IPS-18a (cell line): ENCODE measurements at regions not wholly inside any gene's neighbourhood (a gene's known extent, or its start where the extent isn't known, plus 50 kb on each side); places are given as distances from the start of the nearest gene placed in this dataset.

Experiments
- H3K27ac ChIP-seq: one replicate; pipeline ENCODE4 v1.5.1; 2013; ENCODE audit warnings: low read length
- H3K27me3 ChIP-seq: one replicate; pipeline ENCODE4 v1.6.1; 2013; ENCODE audit warnings: mild to moderate bottlenecking, low read length; ENCODE audit not compliant: control insufficient read depth, insufficient read depth
- H3K36me3 ChIP-seq: one replicate; pipeline ENCODE4 v1.6.1; 2013; ENCODE audit warnings: low read depth, low read length; ENCODE audit not compliant: control insufficient read depth
- H3K4me1 ChIP-seq: one replicate; pipeline ENCODE4 v1.6.1; 2013; ENCODE audit warnings: low read depth, low read length; ENCODE audit not compliant: control insufficient read depth
- H3K4me3 ChIP-seq: one replicate; pipeline ENCODE4 v1.5.1; 2013; ENCODE audit warnings: low read length
- H3K9ac ChIP-seq: one replicate; pipeline ENCODE4 v1.6.1; 2013; ENCODE audit warnings: mild to moderate bottlenecking, low read length, moderate library complexity
- H3K9me3 ChIP-seq: one replicate; pipeline ENCODE4 v1.6.1; 2013; ENCODE audit warnings: low read depth, low read length; ENCODE audit not compliant: control insufficient read depth

DNA sequence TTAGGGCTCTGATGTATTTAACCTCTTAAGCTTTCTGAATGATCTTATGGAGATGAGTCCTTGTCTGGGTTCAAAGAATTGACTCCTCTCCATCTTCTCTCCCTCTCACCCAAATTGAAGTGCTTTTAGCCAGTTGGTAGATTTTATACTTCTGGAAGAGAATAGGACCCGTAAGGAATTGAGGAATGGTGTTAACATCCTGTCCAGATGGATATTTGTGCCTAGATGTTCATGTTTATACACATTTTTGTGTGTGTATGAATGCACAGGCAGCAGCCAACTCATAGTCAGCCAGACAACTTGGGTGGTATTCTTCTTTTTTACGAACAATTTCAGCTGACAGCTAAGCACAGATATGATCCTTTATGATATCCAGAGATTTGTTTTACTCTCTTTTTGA is 449.6 kb upstream of the RGS6 start:
- H3K27me3 ChIP-seq, result no peaks in the 10 kb centered on the region
- no peak overlapping the region for H3K4me3 ChIP-seq
- H3K9me3 ChIP-seq, result no peaks in the 10 kb centered on the region
- no peak overlapping the region for H3K9ac ChIP-seq
- peaks cover 20% of the 10 kb centered on the region for H3K4me1 ChIP-seq
- no peak overlapping the region for H3K27ac ChIP-seq
- H3K36me3 ChIP-seq, result no peaks in the 10 kb centered on the region

GRCh38 chr14:71483154-71483553 is 449.1 kb upstream of the RGS6 start:
- Histone ChIP-seq H3K4me1 (peaks cover 20% of the 10 kb centered on the region), H3K27me3 (no peaks in the 10 kb centered on the region), H3K36me3 (no peaks in the 10 kb centered on the region), H3K27ac (no peak overlapping the region), H3K9me3 (no peaks in the 10 kb centered on the region), H3K9ac (no peak overlapping the region), H3K4me3 (no peak overlapping the region)

DNA sequence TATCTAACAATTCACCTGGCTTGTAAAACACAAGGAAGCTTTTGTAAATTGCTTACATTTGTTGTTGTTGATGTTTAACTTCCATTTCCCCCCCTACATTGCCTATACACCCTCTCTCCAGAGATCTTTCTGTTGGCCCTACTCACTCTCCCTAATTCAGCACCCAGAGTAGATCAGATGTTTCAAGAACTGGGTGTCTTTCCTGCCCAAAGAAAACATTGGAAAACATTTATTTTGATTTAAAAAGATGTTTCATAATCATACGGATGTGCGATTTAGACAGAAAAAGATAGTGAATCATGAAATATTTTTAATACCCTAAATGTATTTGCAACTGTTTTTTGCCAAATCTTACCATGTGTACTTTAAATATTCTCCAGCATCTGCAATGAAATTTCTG is 446.4 kb upstream of the RGS6 start:
- H3K27me3 ChIP-seq, result no peaks in the 10 kb centered on the region
- H3K9ac ChIP-seq, result no peak overlapping the region
- peaks cover 26% of the 10 kb centered on the region for H3K4me1 ChIP-seq

DNA sequence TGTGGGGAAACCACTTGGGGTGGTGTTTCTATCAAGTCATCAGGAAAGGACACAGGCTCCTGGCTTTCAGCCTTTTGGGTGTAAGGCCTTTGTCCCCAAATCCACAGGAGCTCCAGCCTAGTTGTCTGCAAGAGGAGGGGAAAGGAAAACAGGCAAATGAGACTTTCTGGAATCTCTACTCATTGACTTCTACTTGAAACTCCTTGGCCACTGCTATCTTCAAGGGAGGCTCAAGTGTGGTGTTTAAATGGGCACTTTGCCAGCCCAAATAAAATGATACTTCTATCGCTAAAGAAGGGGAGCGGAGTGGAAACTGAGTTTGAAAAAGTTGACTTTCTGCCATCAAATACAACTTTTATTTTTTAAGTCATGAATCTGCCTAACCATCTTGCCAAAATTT is 445.9 kb upstream of the RGS6 start:
- Histone ChIP-seq H3K27ac (no peak overlapping the region), H3K4me1 (peaks cover 21% of the 10 kb centered on the region), H3K4me3 (no peak overlapping the region), H3K36me3 (no peaks in the 10 kb centered on the region), H3K9ac (no peak overlapping the region), H3K9me3 (no peaks in the 10 kb centered on the region), H3K27me3 (no peaks in the 10 kb centered on the region)

More for the DNA sequence above, 446.4 kb upstream of the RGS6 start:
- no peak overlapping the region for H3K27ac ChIP-seq
- no peaks in the 10 kb centered on the region for H3K9me3 ChIP-seq
- no peaks in the 10 kb centered on the region for H3K36me3 ChIP-seq
- no peak overlapping the region for H3K4me3 ChIP-seq

DNA sequence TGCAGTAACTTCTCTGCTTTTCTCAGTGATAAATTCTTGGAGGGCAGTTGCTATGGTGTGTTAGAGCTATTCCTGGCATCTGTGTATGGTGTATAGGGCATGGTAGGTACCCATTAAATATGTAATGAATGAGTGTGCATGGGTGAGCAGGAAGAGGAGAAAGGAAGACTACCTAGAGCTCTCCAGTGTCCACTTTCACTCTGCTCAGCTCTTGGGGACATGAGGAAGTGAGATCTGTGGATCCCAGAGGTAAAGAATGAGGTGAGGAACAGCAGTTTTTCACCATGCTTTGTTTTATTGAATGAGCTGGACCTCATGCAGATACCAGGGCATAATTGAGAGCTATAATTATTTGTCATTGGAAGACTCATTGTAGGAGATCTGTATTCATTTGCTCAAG is 444.8 kb upstream of the RGS6 start:
- Histone ChIP-seq H3K9ac (no peak overlapping the region), H3K4me3 (no peak overlapping the region), H3K27ac (no peak overlapping the region), H3K9me3 (no peaks in the 10 kb centered on the region), H3K27me3 (no peaks in the 10 kb centered on the region), H3K36me3 (no peaks in the 10 kb centered on the region), H3K4me1 (peaks cover 15% of the 10 kb centered on the region)

GRCh38 chr14:71487941-71488340 is 444.3 kb upstream of the RGS6 start:
- no peak overlapping the region for H3K27ac ChIP-seq
- H3K27me3 ChIP-seq, result no peaks in the 10 kb centered on the region
- H3K4me3 ChIP-seq, result no peak overlapping the region
- peaks cover 15% of the 10 kb centered on the region for H3K4me1 ChIP-seq
- no peaks in the 10 kb centered on the region for H3K9me3 ChIP-seq
- no peaks in the 10 kb centered on the region for H3K36me3 ChIP-seq
- no peak overlapping the region for H3K9ac ChIP-seq

DNA sequence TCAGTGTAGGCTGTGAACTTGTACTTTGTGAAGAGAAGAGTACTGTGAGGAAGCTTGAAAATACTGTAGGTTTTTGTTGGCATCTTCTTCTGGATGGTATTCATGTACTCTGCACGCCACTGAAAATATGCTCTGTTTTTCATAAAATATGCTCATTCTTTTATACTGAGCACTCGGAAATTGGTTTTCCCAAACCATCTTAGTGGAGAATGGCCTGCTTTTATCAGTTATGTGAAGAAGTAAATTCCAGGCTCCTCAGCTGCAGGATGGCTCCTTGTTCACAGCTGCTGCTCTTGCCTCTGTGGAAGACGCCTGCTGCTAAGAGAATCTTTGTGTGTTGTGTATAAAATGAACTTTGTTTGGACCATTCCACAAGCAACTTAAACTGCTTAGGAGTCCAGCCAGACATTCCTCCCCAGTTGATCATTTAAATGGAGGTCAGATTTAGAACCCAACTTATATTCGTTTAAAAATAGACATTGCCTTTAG is 443.5 kb upstream of the RGS6 start:
- no peaks in the 10 kb centered on the region for H3K9me3 ChIP-seq
- no peak overlapping the region for H3K9ac ChIP-seq
- H3K4me3 ChIP-seq, result no peak overlapping the region
- no peak overlapping the region for H3K27ac ChIP-seq
- peaks cover 15% of the 10 kb centered on the region for H3K4me1 ChIP-seq
- H3K36me3 ChIP-seq, result no peaks in the 10 kb centered on the region
- no peaks in the 10 kb centered on the region for H3K27me3 ChIP-seq

DNA sequence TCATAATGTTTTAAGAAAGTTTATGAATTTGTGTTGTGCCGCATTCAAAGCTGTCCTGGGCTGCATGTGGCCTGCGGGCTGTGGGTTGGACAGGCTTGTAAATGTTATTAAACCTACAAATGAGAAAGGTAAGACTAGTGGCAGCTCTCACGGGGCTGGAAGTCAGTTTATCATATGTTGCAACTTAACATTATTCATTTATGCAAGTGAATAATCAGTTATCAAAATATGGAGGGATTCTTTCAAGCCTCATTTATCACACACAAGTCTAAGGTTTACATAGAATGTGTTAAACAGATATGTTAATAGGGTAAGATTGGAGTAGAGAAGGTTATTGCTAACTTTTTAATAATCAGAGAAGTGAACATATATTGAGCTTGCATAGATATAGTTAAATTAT is 442.5 kb upstream of the RGS6 start:
- Histone ChIP-seq H3K9me3 (no peaks in the 10 kb centered on the region), H3K27me3 (no peaks in the 10 kb centered on the region), H3K4me1 (peaks cover 15% of the 10 kb centered on the region), H3K27ac (no peak overlapping the region), H3K36me3 (no peaks in the 10 kb centered on the region), H3K4me3 (no peak overlapping the region), H3K9ac (no peak overlapping the region)

- Histone ChIP-seq H3K4me1 (peaks cover 8% of the 10 kb centered on the region), H3K4me3 (no peak overlapping the region), H3K36me3 (no peaks in the 10 kb centered on the region), H3K9ac (no peak overlapping the region), H3K9me3 (no peaks in the 10 kb centered on the region), H3K27ac (no peak overlapping the region), H3K27me3 (no peaks in the 10 kb centered on the region)
Measured at GRCh38 chr14:71491931-71492330, 440.3 kb upstream of the RGS6 start.

DNA sequence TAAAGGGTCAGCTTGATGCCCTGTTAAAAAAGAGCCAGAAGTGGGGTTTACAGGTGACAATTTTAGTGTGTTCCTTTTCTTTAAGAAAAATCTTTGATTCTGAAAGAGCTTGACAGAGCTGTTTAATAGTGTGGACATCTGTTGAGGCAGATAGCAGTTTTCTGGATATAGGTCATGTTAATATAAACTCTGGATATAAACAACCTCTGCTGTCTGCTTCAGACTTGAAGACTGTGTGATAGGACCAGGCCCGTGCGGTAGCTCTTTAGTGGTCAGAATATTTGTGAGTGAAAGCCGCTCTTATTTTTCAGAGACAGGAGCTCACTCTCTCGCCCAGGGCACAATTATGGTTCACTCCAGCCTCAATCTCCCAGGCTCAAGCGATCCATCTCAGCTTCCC is 439.9 kb upstream of the RGS6 start:
- Histone ChIP-seq H3K9me3 (no peaks in the 10 kb centered on the region), H3K4me1 (peaks cover 8% of the 10 kb centered on the region), H3K36me3 (no peaks in the 10 kb centered on the region), H3K9ac (no peak overlapping the region), H3K27ac (no peak overlapping the region), H3K27me3 (no peaks in the 10 kb centered on the region), H3K4me3 (no peak overlapping the region)

DNA sequence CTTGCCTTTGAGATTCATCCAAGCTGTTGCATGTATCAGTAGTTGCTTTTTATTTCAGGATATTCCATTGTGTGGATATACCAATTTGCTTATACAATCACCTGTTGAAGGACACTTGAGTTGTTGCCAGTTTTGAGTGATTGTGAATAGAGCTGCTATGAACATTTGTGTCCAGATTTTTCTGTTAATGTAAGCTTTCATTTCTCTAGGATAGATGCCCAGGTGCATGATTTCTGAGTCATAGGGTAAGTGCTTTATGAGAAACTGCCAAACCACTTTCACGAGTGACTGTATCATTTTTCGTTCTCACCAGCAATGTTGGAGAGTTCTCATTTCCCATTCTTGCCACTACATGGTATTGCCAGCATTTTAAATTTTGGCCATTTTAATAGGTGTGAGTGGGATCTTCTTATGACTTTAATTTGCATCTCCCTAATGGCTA is 434.6 kb upstream of the RGS6 start:
- Histone ChIP-seq H3K9ac (no peak overlapping the region), H3K36me3 (no peaks in the 10 kb centered on the region), H3K4me1 (no peaks in the 10 kb centered on the region), H3K27ac (no peak overlapping the region), H3K27me3 (no peaks in the 10 kb centered on the region), H3K9me3 (no peaks in the 10 kb centered on the region), H3K4me3 (no peak overlapping the region)

- Histone ChIP-seq H3K9me3 (no peaks in the 10 kb centered on the region), H3K4me3 (no peak overlapping the region), H3K9ac (no peak overlapping the region), H3K4me1 (no peaks in the 10 kb centered on the region), H3K36me3 (no peaks in the 10 kb centered on the region), H3K27me3 (no peaks in the 10 kb centered on the region), H3K27ac (no peak overlapping the region)
Measured at GRCh38 chr14:71498212-71498611, 434.0 kb upstream of the RGS6 start.
